OCI-LY3 (cell line): ENCODE measurements at regions not wholly inside any gene's neighbourhood (a gene's known extent, or its start where the extent isn't known, plus 50 kb on each side); places are given as distances from the start of the nearest gene placed in this dataset.

Experiments used
- EZH2phosphoT487 ChIP-seq: fragments of 200-600 bp; shearing (Covaris generic); IDR thresholded peaks from 2 replicates; pipeline ENCODE4 v1.6.1; 2018; ENCODE audit warnings: antibody characterized with exemption, mixed run types, low read depth
- TF ChIP-seq, protein P1 (sequence below): fragments of 200-600, 300-600 bp; sonication (generic); IDR thresholded peaks from 2 replicates; pipeline ENCODE4 v1.5.1; 2014; ENCODE audit warnings: antibody characterized with exemption, low read length, low read depth

DNA sequence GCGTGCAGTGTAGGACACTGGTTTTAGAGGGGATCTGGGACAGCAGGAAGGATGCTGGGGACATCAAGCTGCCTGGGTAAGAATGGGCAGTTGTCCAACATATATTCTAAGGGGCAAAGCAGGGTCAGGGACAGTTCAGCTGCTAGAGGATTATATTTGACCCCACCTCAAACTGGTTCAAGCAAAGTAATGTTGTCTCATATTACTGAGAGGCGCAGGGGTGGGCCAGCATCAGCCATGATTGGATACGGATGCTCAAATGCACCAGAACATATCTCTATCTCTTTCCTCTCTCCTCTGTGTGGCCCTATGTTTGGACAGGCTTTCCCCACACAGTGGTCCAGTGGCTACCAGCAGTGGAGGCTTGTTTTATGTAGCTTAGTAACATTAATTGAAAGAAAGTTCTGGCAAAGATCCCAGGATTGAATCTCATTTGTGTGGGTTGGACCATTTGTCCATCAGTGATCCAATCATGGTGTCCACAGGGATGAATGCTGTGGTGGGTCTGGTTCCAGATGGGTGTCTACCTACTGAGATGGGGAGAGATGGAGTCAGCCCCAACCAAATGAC lies 49.8 kb upstream of the RGMA start:
- TF ChIP-seq, protein P1, sequence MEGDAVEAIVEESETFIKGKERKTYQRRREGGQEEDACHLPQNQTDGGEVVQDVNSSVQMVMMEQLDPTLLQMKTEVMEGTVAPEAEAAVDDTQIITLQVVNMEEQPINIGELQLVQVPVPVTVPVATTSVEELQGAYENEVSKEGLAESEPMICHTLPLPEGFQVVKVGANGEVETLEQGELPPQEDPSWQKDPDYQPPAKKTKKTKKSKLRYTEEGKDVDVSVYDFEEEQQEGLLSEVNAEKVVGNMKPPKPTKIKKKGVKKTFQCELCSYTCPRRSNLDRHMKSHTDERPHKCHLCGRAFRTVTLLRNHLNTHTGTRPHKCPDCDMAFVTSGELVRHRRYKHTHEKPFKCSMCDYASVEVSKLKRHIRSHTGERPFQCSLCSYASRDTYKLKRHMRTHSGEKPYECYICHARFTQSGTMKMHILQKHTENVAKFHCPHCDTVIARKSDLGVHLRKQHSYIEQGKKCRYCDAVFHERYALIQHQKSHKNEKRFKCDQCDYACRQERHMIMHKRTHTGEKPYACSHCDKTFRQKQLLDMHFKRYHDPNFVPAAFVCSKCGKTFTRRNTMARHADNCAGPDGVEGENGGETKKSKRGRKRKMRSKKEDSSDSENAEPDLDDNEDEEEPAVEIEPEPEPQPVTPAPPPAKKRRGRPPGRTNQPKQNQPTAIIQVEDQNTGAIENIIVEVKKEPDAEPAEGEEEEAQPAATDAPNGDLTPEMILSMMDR, result no peak
- TF ChIP-seq EZH2phosphoT487, result no peak
